HEK293 (cell line): ENCODE measurements at regions not wholly inside any gene's neighbourhood (a gene's known extent, or its start where the extent isn't known, plus 50 kb on each side); places are given as distances from the start of the nearest gene placed in this dataset.

ENCODE experiments used
- FEZF1 ChIP-seq: fragments of 450-650 bp; formaldehyde crosslinking; IDR thresholded peaks from 2 replicates; pipeline ENCODE4 v1.5.1; 2016; ENCODE audit warnings: missing biosample characterization, missing genetic modification characterization
- GLI4 ChIP-seq: fragments of 450-650 bp; formaldehyde crosslinking; IDR thresholded peaks from 2 replicates; pipeline ENCODE4 v1.5.1; 2016; ENCODE audit warnings: missing biosample characterization, missing genetic modification characterization
- GLIS2 ChIP-seq: fragments of 450-650 bp; formaldehyde crosslinking; IDR thresholded peaks from 2 replicates; pipeline ENCODE4 v1.5.1; 2016; ENCODE audit warnings: missing biosample characterization, missing genetic modification characterization
- IKZF3 ChIP-seq: fragments of 450-650 bp; IDR thresholded peaks from 2 replicates; pipeline ENCODE4 v1.5.0; 2018; ENCODE audit warnings: missing biosample characterization, mild to moderate bottlenecking, missing genetic modification characterization, moderate library complexity
- INSM2 ChIP-seq: fragments of 450-650 bp; formaldehyde crosslinking; IDR thresholded peaks from 2 replicates; pipeline ENCODE4 v1.5.1; 2016; ENCODE audit warnings: missing biosample characterization, missing genetic modification characterization
- KLF1 ChIP-seq: fragments of 450-650 bp; formaldehyde crosslinking; IDR thresholded peaks from 2 replicates; pipeline ENCODE4 v1.5.1; 2016; ENCODE audit warnings: missing biosample characterization, missing genetic modification characterization
- MZF1 ChIP-seq: fragments of 450-650 bp; formaldehyde crosslinking; IDR thresholded peaks from 2 replicates; pipeline ENCODE4 v1.5.1; 2017; ENCODE audit warnings: missing biosample characterization, missing genetic modification characterization, borderline replicate concordance
- SP7 ChIP-seq: fragments of 450-650 bp; formaldehyde crosslinking; IDR thresholded peaks from 2 replicates; pipeline ENCODE4 v1.5.1; 2016; ENCODE audit warnings: missing biosample characterization, missing genetic modification characterization
- TCF7L2 ChIP-seq: IDR thresholded peaks from 2 replicates; pipeline ENCODE4 v1.6.1; 2011; ENCODE audit warnings: low read depth, mild to moderate bottlenecking, inconsistent platforms, low read length, moderate library complexity, borderline replicate concordance
- YY1 ChIP-seq: fragments of 450-650 bp; formaldehyde crosslinking; IDR thresholded peaks from 2 replicates; pipeline ENCODE4 v1.5.1; 2018; ENCODE audit warnings: missing biosample characterization, missing genetic modification characterization
- ZBTB7A ChIP-seq: fragments of 450-650 bp; formaldehyde crosslinking; IDR thresholded peaks from 2 replicates; pipeline ENCODE4 v1.5.1; 2016; ENCODE audit warnings: low read depth, missing biosample characterization, missing genetic modification characterization
- ZFP3 ChIP-seq: fragments of 450-650 bp; formaldehyde crosslinking; IDR thresholded peaks from 2 replicates; pipeline ENCODE4 v1.5.1; 2016; ENCODE audit warnings: low read depth, missing biosample characterization, missing genetic modification characterization
- ZIC2 ChIP-seq: fragments of 450-650 bp; formaldehyde crosslinking; IDR thresholded peaks from 2 replicates; pipeline ENCODE4 v1.5.1; 2016; ENCODE audit warnings: missing biosample characterization, missing genetic modification characterization
- ZNF10 ChIP-seq: fragments of 450-650 bp; formaldehyde crosslinking; IDR thresholded peaks from 2 replicates; pipeline ENCODE4 v1.5.1; 2017; ENCODE audit warnings: missing biosample characterization, missing genetic modification characterization
- ZNF121 ChIP-seq: fragments of 450-650 bp; formaldehyde crosslinking; IDR thresholded peaks from 2 replicates; pipeline ENCODE4 v1.5.1; 2016; ENCODE audit warnings: missing biosample characterization, missing genetic modification characterization
- ZNF174 ChIP-seq: fragments of 450-650 bp; formaldehyde crosslinking; IDR thresholded peaks from 2 replicates; pipeline ENCODE4 v1.5.0; 2017; ENCODE audit warnings: missing biosample characterization, mild to moderate bottlenecking, missing genetic modification characterization
- ZNF23 ChIP-seq: fragments of 450-650 bp; formaldehyde crosslinking; IDR thresholded peaks from 2 replicates; pipeline ENCODE4 v1.5.1; 2016; ENCODE audit warnings: missing biosample characterization, missing genetic modification characterization, borderline replicate concordance
- ZNF239 ChIP-seq: fragments of 450-650 bp; formaldehyde crosslinking; IDR thresholded peaks from 2 replicates; pipeline ENCODE4 v1.5.1; 2016; ENCODE audit warnings: missing biosample characterization, missing genetic modification characterization
- ZNF302 ChIP-seq: fragments of 450-650 bp; formaldehyde crosslinking; IDR thresholded peaks from 2 replicates; pipeline ENCODE4 v1.5.1; 2016; ENCODE audit warnings: missing biosample characterization, missing genetic modification characterization, low read depth
- ZNF341 ChIP-seq: fragments of 450-650 bp; formaldehyde crosslinking; IDR thresholded peaks from 2 replicates; pipeline ENCODE4; 2016; ENCODE audit warnings: low read depth, missing biosample characterization, missing genetic modification characterization
- ZNF37A ChIP-seq: fragments of 450-650 bp; IDR thresholded peaks from 2 replicates; pipeline ENCODE4 v1.5.1; 2018; ENCODE audit warnings: missing biosample characterization, missing genetic modification characterization
- ZNF404 ChIP-seq: fragments of 450-650 bp; formaldehyde crosslinking; IDR thresholded peaks from 2 replicates; pipeline ENCODE4 v1.5.1; 2017; ENCODE audit warnings: missing biosample characterization, missing genetic modification characterization
- ZNF423 ChIP-seq: fragments of 450-650 bp; formaldehyde crosslinking; IDR thresholded peaks from 2 replicates; pipeline ENCODE4 v1.5.1; 2016; ENCODE audit warnings: missing biosample characterization, missing genetic modification characterization
- ZNF518A ChIP-seq: fragments of 450-650 bp; formaldehyde crosslinking; conservative IDR thresholded peaks from 2 replicates; pipeline ENCODE4 v1.5.1; 2016; ENCODE audit warnings: low read depth, missing biosample characterization, missing genetic modification characterization
- ZNF529 ChIP-seq: fragments of 450-650 bp; formaldehyde crosslinking; IDR thresholded peaks from 2 replicates; pipeline ENCODE4 v1.5.1; 2017; ENCODE audit warnings: missing genetic modification characterization, missing biosample characterization; ENCODE audit not compliant: insufficient replicate concordance
- ZNF560 ChIP-seq: fragments of 450-650 bp; formaldehyde crosslinking; IDR thresholded peaks from 2 replicates; pipeline ENCODE4 v1.5.1; 2017; ENCODE audit warnings: missing biosample characterization, missing genetic modification characterization, borderline replicate concordance
- ZNF660 ChIP-seq: fragments of 450-650 bp; IDR thresholded peaks from 2 replicates; pipeline ENCODE4 v1.5.1; 2018; ENCODE audit warnings: missing biosample characterization, mild to moderate bottlenecking, missing genetic modification characterization
- ZNF791 ChIP-seq: fragments of 450-650 bp; formaldehyde crosslinking; IDR thresholded peaks from 2 replicates; pipeline ENCODE4 v1.5.1; 2016; ENCODE audit warnings: missing biosample characterization, missing genetic modification characterization
- ZSCAN16 ChIP-seq: fragments of 450-650 bp; formaldehyde crosslinking; IDR thresholded peaks from 2 replicates; pipeline ENCODE4 v1.5.1; 2016; ENCODE audit warnings: missing biosample characterization, missing genetic modification characterization
- ZXDB ChIP-seq: fragments of 450-650 bp; formaldehyde crosslinking; IDR thresholded peaks from 2 replicates; pipeline ENCODE4 v1.5.1; 2016; ENCODE audit warnings: missing biosample characterization, missing genetic modification characterization
- TF ChIP-seq, protein P1 (sequence below): fragments of 450-650 bp; formaldehyde crosslinking; IDR thresholded peaks from 2 replicates; pipeline ENCODE4 v1.5.1; 2016; ENCODE audit warnings: missing biosample characterization, missing genetic modification characterization

- TF ChIP-seq ZNF791 (tag by site-specific recombination) (no peak), GLI4 (tag by site-specific recombination) (no peak), ZNF302 (tag by site-specific recombination) (no peak), ZNF423 (tag by site-specific recombination) (no peak), GLIS2 (tag by site-specific recombination) (no peak), ZBTB7A (tag by site-specific recombination) (no peak), ZNF660 (0 out of 2 replicates have a peak, but pooled peaks have one; percentile 26), MZF1 (tag by site-specific recombination) (no peak), ZNF239 (tag by site-specific recombination) (no peak), ZNF404 (tag by site-specific recombination) (no peak), ZNF23 (tag by site-specific recombination) (no peak), ZSCAN16 (no peak), ZNF518A (tag by site-specific recombination) (no peak), ZNF341 (no peak), ZXDB (peak; percentile 70; the same call in 1 of the 2 replicates), IKZF3 (tag by site-specific recombination) (peak; percentile 46; the same call in 1 of the 2 replicates), ZNF560 (tag by site-specific recombination) (no peak), TCF7L2 (no peak), KLF1 (tag by site-specific recombination) (peak; percentile 41), ZNF174 (no peak), FEZF1 (tag by site-specific recombination) (peak; percentile 34; the same call in 1 of the 2 replicates), ZIC2 (tag by site-specific recombination) (peak; percentile 69), ZNF529 (tag by site-specific recombination) (no peak), INSM2 (peak; percentile 57; the same call in 1 of the 2 replicates), ZNF37A (tag by site-specific recombination) (no peak), YY1 (tag by site-specific recombination) (no peak), ZFP3 (tag by site-specific recombination) (no peak), ZNF10 (tag by site-specific recombination) (no peak), ZNF121 (no peak), SP7 (no peak)
- TF ChIP-seq, protein P1, sequence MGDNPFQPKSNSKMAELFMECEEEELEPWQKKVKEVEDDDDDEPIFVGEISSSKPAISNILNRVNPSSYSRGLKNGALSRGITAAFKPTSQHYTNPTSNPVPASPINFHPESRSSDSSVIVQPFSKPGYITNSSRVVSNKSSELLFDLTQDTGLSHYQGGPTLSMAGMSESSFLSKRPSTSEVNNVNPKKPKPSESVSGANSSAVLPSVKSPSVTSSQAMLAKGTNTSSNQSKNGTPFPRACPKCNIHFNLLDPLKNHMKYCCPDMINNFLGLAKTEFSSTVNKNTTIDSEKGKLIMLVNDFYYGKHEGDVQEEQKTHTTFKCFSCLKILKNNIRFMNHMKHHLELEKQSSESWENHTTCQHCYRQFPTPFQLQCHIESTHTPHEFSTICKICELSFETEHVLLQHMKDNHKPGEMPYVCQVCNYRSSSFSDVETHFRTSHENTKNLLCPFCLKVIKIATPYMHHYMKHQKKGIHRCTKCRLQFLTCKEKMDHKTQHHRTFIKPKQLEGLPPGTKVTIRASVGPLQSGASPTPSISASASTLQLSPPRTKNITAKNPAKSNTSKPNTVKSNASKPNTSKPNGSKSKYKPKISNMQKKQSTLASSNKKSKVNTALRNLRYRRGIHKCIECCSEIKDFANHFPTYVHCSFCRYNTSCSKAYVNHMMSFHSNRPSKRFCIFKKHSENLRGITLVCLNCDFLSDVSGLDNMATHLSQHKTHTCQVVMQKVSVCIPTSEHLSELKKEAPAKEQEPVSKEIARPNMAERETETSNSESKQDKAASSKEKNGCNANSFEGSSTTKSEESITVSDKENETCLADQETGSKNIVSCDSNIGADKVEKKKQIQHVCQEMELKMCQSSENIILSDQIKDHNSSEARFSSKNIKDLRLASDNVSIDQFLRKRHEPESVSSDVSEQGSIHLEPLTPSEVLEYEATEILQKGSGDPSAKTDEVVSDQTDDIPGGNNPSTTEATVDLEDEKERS (tag by site-specific recombination), result no peak
Observed at GRCh38 chr22:27420817-27421361, 380.7 kb downstream of the MN1 start (continued).
